ENCODE measurements at regions not wholly inside any gene's neighbourhood (a gene's known extent, or its start where the extent isn't known, plus 50 kb on each side); places are given as distances from the start of the nearest gene placed in this dataset.
A peak's percentile ranks its signal among the peaks of the same experiment; 100 is the strongest.

DNA sequence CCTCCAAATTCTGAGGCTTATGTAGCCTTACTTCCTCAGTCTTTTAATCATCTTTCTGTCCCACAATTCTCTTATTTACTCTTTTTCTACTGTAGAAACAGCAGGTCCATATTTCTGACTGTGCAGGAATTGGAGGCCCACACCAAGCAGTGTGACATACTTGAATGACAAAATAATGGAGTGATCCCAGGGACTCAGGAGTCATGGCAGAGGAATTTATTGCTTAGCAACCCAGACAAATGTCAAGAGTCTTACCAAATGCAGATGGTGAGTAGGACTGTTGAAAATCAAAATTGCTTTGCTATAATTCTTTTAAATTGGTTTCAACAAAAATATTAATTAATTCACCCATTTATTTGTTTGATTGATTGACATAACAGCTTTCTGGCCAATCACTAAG is 59.9 kb downstream of the HTR1B start:
- DNase-seq: no peak

DNA sequence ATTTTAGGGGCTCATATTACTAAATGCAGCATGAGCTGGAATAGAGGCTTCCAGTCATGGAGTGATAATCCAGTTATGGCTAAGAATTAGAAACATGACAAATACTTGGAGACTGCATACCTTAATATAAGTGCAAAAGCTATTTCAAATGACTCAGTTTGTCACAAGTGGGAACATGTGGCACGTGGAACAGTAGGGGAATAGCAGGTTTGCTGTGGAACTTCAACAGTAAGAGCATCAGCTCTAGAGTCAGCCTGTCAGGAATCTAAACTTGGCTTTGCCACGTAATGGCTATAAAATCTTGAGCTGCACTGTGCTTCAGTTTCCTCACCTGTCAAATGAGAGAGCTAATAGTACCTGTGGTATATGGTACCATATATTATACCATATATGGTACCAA is 62.1 kb downstream of the HTR1B start:
- DNase-seq: no peak

DNA sequence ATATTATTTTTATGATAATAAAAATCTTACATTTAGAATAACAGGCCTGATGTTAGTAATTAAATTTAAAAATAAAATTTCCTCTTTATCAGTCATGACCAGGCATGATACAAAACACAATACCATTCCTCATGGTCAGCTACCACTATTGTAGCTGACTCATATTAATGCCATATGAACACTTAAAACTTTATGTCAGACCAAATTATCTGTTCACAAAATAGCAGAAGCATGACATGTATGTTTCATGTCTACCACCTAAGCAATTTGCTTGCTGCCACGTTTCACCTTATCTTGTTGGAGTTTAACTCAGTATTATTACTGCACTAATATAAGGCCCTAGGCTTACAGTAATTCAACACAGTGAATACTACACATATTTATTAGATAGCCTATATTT is 65.7 kb downstream of the HTR1B start:
- DNase-seq: no peak

- no peak for DNase-seq
Measured at GRCh38 chr6:77389402-77389801, 73.9 kb downstream of the HTR1B start.

DNA sequence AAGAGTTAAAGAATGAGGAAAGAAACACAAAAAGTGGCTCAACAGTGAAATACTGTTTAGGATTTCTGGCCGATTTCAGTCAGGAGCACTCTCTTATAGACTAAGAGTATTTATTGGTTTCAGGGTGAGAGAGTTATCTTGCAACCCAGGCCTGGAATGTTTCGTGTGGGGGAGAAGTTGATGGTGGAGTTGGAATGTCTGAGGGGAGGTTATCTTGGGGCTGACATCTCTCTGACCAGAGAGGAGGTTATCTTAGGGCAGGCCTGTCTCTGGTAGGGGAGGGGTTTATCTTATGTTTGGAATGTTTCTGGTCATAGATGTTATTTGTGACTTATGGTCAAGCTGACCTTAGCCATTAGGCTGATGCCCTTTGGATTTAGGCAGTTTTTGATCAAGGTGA is 80.3 kb downstream of the HTR1B start:
- no peak for DNase-seq

DNA sequence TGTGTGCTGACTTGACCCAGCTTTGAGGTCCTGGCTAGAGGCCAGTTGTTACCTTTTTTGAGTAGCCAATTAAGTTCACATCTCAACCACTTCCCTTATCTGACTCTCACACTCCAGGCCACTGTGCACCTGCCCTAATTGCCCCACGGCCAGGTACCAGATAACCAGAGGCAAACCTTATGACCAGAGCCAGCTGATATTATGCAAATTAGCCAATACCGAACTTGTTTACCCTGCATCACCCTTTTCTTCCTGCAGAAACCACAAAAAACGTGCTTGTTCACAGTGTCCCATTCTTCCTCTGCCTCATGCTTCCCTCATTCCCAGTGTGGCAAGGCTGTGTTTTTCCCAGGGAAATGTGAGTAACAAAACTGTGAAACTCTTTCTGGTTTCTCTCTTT is 89.3 kb downstream of the HTR1B start:
- no peak for DNase-seq

DNA sequence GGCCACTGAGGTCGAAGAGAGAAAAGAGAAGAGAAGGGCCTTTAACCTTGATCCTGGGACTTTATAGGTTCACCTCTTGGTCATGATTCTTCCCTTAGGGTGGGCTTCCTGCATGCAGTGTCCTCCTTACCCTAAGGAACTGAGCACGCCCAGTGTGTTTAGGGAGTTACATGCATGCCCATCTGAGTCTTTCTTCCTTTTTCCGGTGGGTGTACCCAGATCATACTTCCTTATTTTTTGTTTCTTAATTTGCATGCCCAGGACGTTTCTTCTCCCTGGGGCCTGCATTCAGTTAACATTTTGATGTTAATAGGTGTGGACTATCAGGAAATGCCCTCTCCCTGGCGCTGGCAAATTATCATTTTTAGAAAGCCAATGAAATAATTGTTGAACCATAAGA is 91.5 kb downstream of the HTR1B start:
- no peak for DNase-seq

DNA sequence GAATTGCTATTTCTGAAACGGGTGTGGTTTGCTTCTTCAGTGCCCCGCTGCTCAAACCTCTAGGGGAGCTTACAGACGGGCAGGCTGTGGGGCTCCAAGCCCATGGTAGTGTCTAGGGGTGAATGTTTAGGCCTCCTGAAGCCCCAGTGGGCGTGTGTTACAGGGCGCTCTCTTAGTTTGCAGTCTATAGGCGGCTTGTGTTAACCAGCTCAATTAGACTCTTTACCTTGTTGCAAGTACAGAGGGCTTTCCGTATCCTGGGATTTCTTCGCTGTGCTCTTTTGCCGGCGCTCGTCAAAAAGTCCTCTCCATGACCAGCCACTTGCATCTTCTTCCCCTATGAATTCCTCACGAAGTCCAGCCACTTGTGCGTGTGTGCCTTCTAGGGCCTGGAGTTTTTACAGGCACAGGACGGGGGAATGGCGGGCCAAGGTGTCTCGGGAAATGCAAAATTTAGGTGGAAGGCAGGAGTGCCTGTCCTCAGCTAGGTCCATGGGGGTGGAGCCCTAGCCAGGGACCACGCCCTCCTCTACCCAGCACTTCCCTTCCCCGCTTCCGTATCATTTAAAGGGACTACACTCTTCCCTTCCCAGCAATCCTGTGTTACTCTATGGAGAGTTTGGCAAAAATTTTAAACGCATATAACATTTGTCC is 94.5 kb downstream of the HTR1B start:
- peak; percentile 31 for DNase-seq

DNA sequence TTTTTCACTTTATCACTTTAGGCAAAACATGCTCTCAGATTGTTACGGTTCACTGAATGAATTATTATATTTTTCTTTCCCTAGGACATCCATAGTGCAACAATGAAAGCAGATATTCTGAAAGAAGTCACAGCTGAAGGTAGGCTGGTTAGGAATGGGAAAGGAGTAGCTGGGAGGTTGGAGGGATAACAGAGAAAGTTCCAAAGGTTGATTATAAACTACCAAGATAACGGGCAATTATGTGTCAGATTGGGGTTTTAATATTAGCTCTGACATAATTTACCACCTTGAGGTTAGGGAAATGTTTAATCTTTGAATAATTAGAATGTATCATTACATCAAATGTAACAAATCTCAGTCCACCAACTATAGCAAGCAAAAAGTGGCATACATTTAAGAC is 96.5 kb downstream of the HTR1B start:
- DNase-seq: no peak

DNA sequence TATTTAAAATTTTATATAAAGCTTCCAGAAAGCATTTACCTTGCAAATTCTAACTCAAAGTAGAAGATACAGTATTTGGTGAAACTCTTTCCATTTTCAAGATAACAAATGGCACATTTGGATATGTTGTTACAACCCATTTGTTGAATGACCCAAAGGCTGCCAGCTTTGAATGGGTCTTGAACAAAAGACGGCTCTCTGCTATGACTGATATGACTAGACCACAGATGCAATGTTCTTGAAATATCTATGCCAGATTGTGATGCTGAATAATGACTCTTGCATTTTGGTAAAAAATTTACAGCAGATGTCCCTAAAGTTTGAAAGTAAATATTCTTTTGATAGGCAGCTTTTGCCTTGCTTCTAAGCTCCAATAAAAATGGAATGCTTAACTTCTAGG is 99.6 kb downstream of the HTR1B start:
- no peak for DNase-seq

GRCh38 chr6:77362055-77362454 is 101.2 kb downstream of the HTR1B start:
- DNase-seq: no peak

- DNase-seq: no peak
Measured at GRCh38 chr6:77361018-77361417, 102.3 kb downstream of the HTR1B start.

DNA sequence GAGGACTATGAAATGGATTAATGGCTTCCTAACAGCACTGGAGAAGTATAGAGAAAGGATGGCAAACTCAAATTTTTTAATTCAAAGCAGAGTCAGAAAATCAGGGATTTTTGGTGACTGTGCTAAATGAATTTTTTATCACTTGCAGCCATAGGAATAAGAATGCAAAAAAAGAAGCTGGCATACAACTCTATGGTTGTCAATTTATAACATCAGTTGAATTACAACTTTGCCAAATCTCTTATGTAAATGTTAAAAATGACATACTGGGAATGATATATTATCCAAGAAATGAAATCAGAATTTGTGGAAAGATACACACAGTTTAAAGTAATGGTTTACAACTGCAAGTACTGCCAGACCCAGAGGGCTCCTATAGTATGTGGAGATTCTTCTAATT is 106.5 kb downstream of the HTR1B start:
- DNase-seq: no peak

GRCh38 chr6:77354581-77354980 is 108.7 kb downstream of the HTR1B start:
- no peak for DNase-seq

GRCh38 chr6:77353129-77353528 is 110.2 kb downstream of the HTR1B start:
- DNase-seq: no peak

DNA sequence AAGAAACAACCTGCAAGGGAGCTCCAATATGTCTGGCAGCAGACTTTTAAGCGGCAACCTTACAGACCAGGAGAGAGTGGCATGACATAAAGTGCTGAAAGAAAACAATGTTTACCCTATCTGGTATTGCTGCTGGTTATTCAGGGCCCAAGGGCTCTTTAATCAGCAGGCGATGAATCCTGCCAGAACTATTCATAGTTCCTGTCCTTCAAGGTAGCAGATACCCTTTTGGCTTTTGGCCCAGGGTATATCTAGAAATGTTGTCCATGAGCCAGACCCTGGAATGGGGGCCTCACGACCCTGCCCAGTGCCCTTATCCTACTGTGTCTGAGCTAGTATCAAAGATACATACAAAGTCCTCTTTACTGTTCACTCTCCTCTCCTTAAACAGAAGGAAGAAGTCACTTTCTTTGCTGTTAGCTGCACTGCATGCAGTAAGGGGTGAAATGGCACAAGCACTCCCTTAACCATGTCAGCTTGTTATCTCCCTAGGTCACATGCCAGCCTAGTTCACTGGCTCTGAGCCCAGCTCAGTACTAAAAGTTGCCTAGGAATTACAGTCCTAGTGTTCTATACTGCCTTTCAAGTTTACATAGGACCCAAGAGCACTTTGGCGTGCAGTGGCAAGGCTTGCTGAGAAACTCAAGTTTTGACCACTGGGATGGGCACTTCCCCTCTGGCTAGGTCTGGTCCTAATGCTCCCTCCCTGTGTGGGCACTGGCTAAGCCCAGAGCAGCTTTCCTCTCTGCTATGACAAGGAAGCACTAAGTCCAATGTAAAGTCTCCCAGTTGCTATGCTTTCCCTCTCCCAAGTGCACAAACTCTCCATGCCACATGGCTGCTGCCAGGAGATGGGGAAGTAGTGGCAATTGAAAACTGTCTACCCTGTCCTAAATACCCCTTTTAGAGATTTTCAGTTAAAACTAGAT is 122.0 kb downstream of the HTR1B start:
- no peak for DNase-seq

GRCh38 chr6:77340331-77340730 is 123.0 kb downstream of the HTR1B start:
- no peak for DNase-seq

DNA sequence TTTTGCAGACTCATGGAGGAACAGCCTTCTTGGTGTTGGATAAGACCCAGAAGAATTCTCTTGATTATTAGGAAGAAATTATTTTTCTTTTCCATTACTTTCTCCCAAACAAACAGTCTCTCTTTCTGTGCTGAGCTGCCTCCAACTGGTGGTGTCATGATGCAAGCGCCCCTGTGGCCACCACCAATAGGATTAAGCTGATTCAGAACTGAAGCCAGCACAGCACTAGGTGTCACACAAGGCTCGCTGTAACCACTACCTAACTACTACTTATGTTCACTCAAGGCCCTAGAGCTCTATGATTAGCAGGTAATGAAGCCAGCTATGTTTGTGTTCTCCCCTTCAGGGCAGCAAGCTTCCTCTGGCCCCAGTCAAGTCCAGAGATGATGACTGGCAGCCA is 123.4 kb downstream of the HTR1B start:
- DNase-seq: no peak

- DNase-seq: no peak
Measured at GRCh38 chr6:77337392-77337791, 125.9 kb downstream of the HTR1B start.

DNA sequence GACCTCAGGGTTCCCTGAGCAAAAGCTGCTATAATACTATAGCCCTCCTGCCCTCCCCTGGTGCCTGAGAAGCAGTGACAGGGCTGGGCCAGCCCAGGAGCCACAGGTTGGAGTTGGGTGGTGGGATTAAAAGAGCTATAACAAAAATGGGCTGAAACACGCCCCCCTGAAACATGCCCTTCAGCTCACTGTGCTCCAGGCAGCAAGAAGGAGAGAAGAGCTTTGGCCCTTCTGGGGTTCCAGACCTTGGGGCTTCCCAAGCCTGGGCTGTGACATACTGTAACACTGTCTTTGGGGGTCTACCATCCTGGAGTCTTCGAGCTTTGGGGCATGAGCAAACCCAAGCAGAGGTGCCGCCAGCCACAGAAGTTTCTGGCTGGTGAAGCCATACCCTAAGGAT is 129.2 kb downstream of the HTR1B start:
- DNase-seq: no peak

- DNase-seq: no peak
Measured at GRCh38 chr6:77332915-77333623, 130.2 kb downstream of the HTR1B start.

DNA sequence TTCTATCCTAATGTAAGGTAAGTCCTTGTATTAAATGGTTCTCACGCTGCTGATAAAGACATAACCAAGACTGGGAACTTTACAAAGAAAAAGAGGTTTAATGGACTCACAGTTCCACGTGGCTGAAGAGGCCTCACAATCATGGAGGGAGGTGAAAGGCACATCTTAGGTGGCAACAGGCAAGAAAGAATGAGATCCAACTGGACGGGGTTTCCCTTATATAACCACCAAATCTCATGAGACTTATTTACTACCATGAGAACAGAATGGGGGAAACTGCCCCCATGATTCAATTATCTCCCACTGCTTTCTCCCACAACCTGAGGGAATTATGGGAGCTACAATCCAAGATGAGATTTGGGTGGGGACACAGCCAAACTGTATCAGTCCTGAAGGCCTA is 136.6 kb downstream of the HTR1B start:
- no peak for DNase-seq

GRCh38 chr6:77326029-77326428 is 137.3 kb downstream of the HTR1B start:
- no peak for DNase-seq

GRCh38 chr6:77324866-77325265 is 138.4 kb downstream of the HTR1B start:
- no peak for DNase-seq

Measured in left hindlimb (tissue), 1 donor.